Small intestine (tissue), 7 donors: ENCODE measurements at regions not wholly inside any gene's neighbourhood (a gene's known extent, or its start where the extent isn't known, plus 50 kb on each side); places are given as distances from the start of the nearest gene placed in this dataset.
"Not testable (repeated sequence)": the region's sequence is repeated elsewhere in the genome, so short reads cannot be mapped to it uniquely, and the experiment has no call there.

Source experiments
- DNase-seq, 2 donors: peaks; one replicate each; pipeline versions ENCODE4 v3.0.0 to v3.0.0-alpha.2; 2013
- FAIRE-seq: peaks from 2 replicates; lab custom pipeline; 2012; peaks lifted over from hg19 to GRCh38; lab: Jason Lieb, UNC
- H3K27ac ChIP-seq, 3 donors: one replicate each; pipeline ENCODE4 v1.5.1; 2013; ENCODE audit warnings: low read length in 2 of 3, mild to moderate bottlenecking in 2 of 3, control low read depth in 1 of 3, inconsistent platforms in 1 of 3, low read depth in 1 of 3, moderate library complexity in 1 of 3
- H3K27me3 ChIP-seq, 3 donors: one replicate each; pipeline ENCODE4 v1.6.1; 2013; ENCODE audit warnings: low read length in 3 of 3, inconsistent platforms in 1 of 3; ENCODE audit not compliant: control insufficient read depth in 3 of 3, insufficient read depth in 3 of 3
- H3K36me3 ChIP-seq, 3 donors: one replicate each; pipeline ENCODE4 v1.6.1; 2013; ENCODE audit warnings: low read length in 3 of 3, inconsistent platforms in 1 of 3, low read depth in 1 of 3, mild to moderate bottlenecking in 1 of 3, moderate library complexity in 1 of 3; ENCODE audit not compliant: control insufficient read depth in 3 of 3, insufficient read depth in 2 of 3
- H3K4me1 ChIP-seq, 3 donors: one replicate each; pipeline ENCODE4 v1.6.1; 2013; ENCODE audit warnings: low read length in 2 of 3, inconsistent platforms in 1 of 3, low read depth in 1 of 3, mild to moderate bottlenecking in 1 of 3, moderate library complexity in 1 of 3; ENCODE audit not compliant: control insufficient read depth in 3 of 3, insufficient read depth in 2 of 3
- H3K4me3 ChIP-seq, 3 donors: one replicate each; pipeline ENCODE4 v1.5.1; 2013; ENCODE audit warnings: low read length in 3 of 3, control low read depth in 1 of 3, inconsistent platforms in 1 of 3, low read depth in 1 of 3, mild to moderate bottlenecking in 1 of 3, moderate library complexity in 1 of 3
- H3K9me3 ChIP-seq, 2 donors: one replicate each; pipeline ENCODE4 v1.6.1; 2013; ENCODE audit warnings: low read depth in 1 of 2, low read length in 1 of 2; ENCODE audit not compliant: control insufficient read depth in 2 of 2, insufficient read depth in 1 of 2
- WGBS, 3 donors: extraction: QIAGEN DNeasy Blood & Tissue Kit; methylation state at CpG; one replicate each; pipeline ENCODE4 v1.1.7; 2013; 5-methylcytosine and 5-hydroxymethylcytosine counted together
- donor health status: healthy with polysubstance abuse.
- donor health status: control.
- donor health status: control.
- donor health status: Bipolar disorder and iron deficiency.
- donor health status: healthy.

- FAIRE-seq (no peak), DNase-seq (no peak)
- no peaks in the 10 kb centered on the region for H3K27me3 ChIP-seq
- 76 to 80% (median 77%) methylated on average over 5 to 6 of the region's 6 CpGs for WGBS, 3 donors
- H3K27ac ChIP-seq, result no peak overlapping the region
- no peak overlapping the region for H3K4me3 ChIP-seq
- peaks cover 1 to 36% of the 10 kb centered on the region in 2 donors for H3K9me3 ChIP-seq
- H3K36me3 ChIP-seq, result no peaks in the 10 kb centered on the region
- no peaks in the 10 kb centered on the region for H3K4me1 ChIP-seq
These were observed 184.0 kb downstream of the TMEM121 start for GRCh38 chr14:105710119-105711043.

- Histone ChIP-seq H3K9me3 (peaks cover 1 to 30% of the 10 kb centered on the region in 2 donors), H3K27ac (no peak overlapping the region), H3K4me3 (no peak overlapping the region), H3K4me1 (no peaks in the 10 kb centered on the region), H3K27me3 (no peaks in the 10 kb centered on the region), H3K36me3 (no peaks in the 10 kb centered on the region)
- no peak for DNase-seq
- no peak for FAIRE-seq
- 76 to 88% (median 78%) methylated on average over 4 to 18 of the region's 18 CpGs for WGBS, 3 donors
These were observed 184.7 kb downstream of the TMEM121 start for GRCh38 chr14:105711044-105711620.

GRCh38 chr14:105711841-105712460 lies 185.6 kb downstream of the TMEM121 start:
- peaks cover 1 to 29% of the 10 kb centered on the region in 2 donors for H3K9me3 ChIP-seq

GRCh38 chr14:105712670-105713069 lies 186.3 kb downstream of the TMEM121 start:
- peaks cover 1 to 28% of the 10 kb centered on the region in 2 donors for H3K9me3 ChIP-seq
- H3K36me3 ChIP-seq, H3K4me1 ChIP-seq, FAIRE-seq, H3K27ac ChIP-seq, H3K4me3 ChIP-seq, H3K27me3 ChIP-seq, DNase-seq: not testable (repeated sequence)
- WGBS, 3 donors, result 79 to 86% (median 80%) methylated on average over 11 to 18 of the region's 18 CpGs

More at GRCh38 chr14:105711841-105712460, 185.6 kb downstream of the TMEM121 start:
- H3K27ac ChIP-seq, result no peak overlapping the region
- FAIRE-seq, result no peak
- no peak overlapping the region for H3K4me3 ChIP-seq
- no peaks in the 10 kb centered on the region for H3K27me3 ChIP-seq
- no peaks in the 10 kb centered on the region for H3K36me3 ChIP-seq
- no peaks in the 10 kb centered on the region for H3K4me1 ChIP-seq
- DNase-seq, result no peak
- WGBS, 3 donors, result 52 to 79% (median 70%) methylated on average over 4 to 5 of the region's 5 CpGs

DNA sequence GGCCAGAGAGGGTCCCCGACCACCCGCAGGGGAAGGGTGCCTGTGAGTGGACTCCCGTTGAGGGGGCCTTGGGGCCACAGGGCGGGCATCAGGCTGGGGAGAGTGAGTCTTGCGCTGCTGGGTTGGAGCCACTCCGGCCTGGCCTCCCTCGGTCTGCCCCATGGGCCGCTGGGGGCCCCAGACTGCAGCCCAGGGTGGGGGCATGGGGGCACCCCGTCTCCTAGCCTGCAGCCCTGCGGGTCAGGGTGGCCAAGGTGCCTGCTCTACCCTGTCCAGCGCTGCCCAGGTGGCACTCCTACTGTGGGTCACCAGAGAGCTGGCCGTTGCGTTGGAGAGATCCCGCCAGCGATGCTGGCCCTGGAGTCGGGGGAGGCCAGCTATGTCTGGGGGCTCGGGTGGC lies 186.8 kb downstream of the TMEM121 start:
- DNase-seq, H3K27ac ChIP-seq, H3K4me3 ChIP-seq, H3K27me3 ChIP-seq, FAIRE-seq, H3K36me3 ChIP-seq, H3K4me1 ChIP-seq: not testable (repeated sequence)
- WGBS, 3 donors, result 88 to 89% (median 89%) methylated on average over 6 to 17 of the region's 17 CpGs
- peaks cover 1 to 23% of the 10 kb centered on the region in 2 donors for H3K9me3 ChIP-seq

- not testable (repeated sequence) for H3K4me3 ChIP-seq, H3K27me3 ChIP-seq, H3K4me1 ChIP-seq, FAIRE-seq, H3K36me3 ChIP-seq, DNase-seq, H3K27ac ChIP-seq
- 75 to 83% (median 81%) methylated on average over 7 to 8 of the region's 10 CpGs for WGBS, 3 donors
- H3K9me3 ChIP-seq, result peaks cover 1 to 20% of the 10 kb centered on the region in 2 donors
These were observed 187.5 kb downstream of the TMEM121 start for GRCh38 chr14:105713836-105714235.

DNA sequence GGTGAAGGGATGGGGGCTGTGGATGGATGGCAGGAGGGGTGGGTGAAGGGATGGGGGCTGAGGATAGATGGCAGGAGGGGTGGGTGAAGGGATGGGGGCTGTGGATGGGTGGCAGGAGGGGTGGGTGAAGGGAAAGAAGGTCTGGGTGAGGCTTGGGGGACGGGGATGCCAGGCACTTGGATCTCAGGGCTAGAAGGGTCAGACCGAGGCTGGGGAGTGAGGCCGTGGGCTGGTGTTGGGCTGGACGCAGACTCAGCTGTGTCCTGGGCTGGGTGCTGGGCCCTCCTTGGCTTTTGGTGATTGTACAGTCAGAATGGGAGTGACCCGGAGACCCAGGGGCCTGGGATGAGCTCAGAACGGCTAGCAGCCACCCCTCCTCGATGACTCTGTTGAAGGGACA lies 192.4 kb downstream of the TMEM121 start:
- not testable (repeated sequence) for H3K9me3 ChIP-seq, H3K4me3 ChIP-seq, FAIRE-seq, H3K36me3 ChIP-seq, H3K27ac ChIP-seq, DNase-seq, H3K27me3 ChIP-seq, H3K4me1 ChIP-seq
- WGBS, 3 donors, result 78 to 85% (median 81%) methylated on average over 4 to 5 of the region's 7 CpGs

DNA sequence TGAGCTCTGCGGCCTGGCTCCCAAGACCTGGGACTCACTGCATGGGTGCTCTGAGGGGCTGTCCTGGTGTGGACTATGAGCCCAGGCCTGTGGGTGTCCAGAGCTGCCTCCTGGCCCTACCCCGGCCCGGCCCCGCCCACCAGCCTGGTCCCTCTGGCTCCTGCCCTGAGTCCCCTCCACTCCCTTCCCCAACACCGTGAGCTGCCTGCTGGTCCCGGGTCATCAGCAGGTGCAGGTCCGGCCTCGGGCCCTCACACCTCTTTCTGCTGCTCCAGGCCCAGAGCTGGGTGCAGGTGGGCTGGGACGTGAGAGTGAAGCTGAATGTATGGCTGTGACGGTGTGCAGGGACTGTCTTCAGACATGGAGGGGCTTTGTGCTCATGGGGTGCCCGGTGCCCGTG lies 193.7 kb downstream of the TMEM121 start:
- H3K9me3 ChIP-seq, result peaks cover 0 to 10% of the 10 kb centered on the region in 2 donors
- H3K4me1 ChIP-seq, H3K27me3 ChIP-seq, H3K27ac ChIP-seq, DNase-seq, H3K4me3 ChIP-seq, H3K36me3 ChIP-seq, FAIRE-seq: not testable (repeated sequence)
- 79 to 100% (median 91%) methylated on average over 1 to 10 of the region's 12 CpGs for WGBS, 3 donors
